B cell (primary cell): ENCODE measurements at regions not wholly inside any gene's neighbourhood (a gene's known extent, or its start where the extent isn't known, plus 50 kb on each side); places are given as distances from the start of the nearest gene placed in this dataset.

Experiments
- ATAC-seq: fragments of 200-7000 bp; cut with Tn5 transposase; one replicate; pipeline ENCODE4 v1.10.0; 2021; ENCODE audit warnings: low read depth, mild to moderate bottlenecking, moderate number of reproducible peaks, moderate library complexity
- CTCF ChIA-PET: fragments of 350-600 bp; sonication (Branson Sonifier 250); formaldehyde crosslinking; loops from one replicate; lab custom pipeline; 2021; ENCODE audit warnings: antibody characterized with exemption, inconsistent platforms; lab: Charles Lee
- POLR2A ChIA-PET: fragments of 350-600 bp; sonication (Branson Sonifier 250); formaldehyde crosslinking; loops from one replicate; lab custom pipeline; 2021; ENCODE audit warnings: antibody characterized with exemption; lab: Charles Lee
- DNase-seq: peaks from one replicate; pipeline ENCODE4 v3.0.0; 2013
- H2AFZ ChIP-seq: 2 replicates; pipeline ENCODE4 v1.6.1; 2012; ENCODE audit warnings: mild to moderate bottlenecking, low read depth, low read length; ENCODE audit not compliant: insufficient read depth, poor library complexity, severe bottlenecking
- H3K27ac ChIP-seq, 2 donors: 1 replicate in 1 of 2; 2 replicates in 1 of 2; pipeline ENCODE4 v1.5.1; 2012 to 2013; ENCODE audit warnings: low read length in 2 of 2, mild to moderate bottlenecking in 2 of 2, moderate library complexity in 1 of 2
- H3K27me3 ChIP-seq, 4 experiments: fragments of 200-600 bp in 1 of 4; sonication (generic) in 1 of 4; replicated peaks in 1 of 4; 1 replicate in 2 of 4; 2 replicates in 2 of 4; pipeline versions ENCODE4 v1.6.1 to v1.7.0; 2013 to 2016; ENCODE audit warnings: low read length in 3 of 4, mild to moderate bottlenecking in 2 of 4, mixed read lengths in 1 of 4, moderate library complexity in 1 of 4; ENCODE audit not compliant: insufficient read depth in 4 of 4, control insufficient read depth in 3 of 4; ENCODE audit errors: control extremely low read depth in 1 of 4
- H3K36me3 ChIP-seq, 2 experiments: replicated peaks in 1 of 2; 1 replicate in 1 of 2; 2 replicates in 1 of 2; pipeline versions ENCODE4 v1.6.1 to v1.7.1; 2013; ENCODE audit warnings: low read length in 1 of 2; ENCODE audit not compliant: insufficient read depth in 2 of 2, control insufficient read depth in 1 of 2; ENCODE audit errors: control extremely low read depth in 1 of 2, extremely low read depth in 1 of 2
- H3K4me1 ChIP-seq, 2 donors: fragments of 200-600 bp in 1 of 2; sonication (generic) in 1 of 2; 1 replicate in 1 of 2; 2 replicates in 1 of 2; pipeline versions ENCODE4 v1.5.1 to v1.6.1; 2013 to 2017; ENCODE audit warnings: low read length in 2 of 2; ENCODE audit not compliant: control insufficient read depth in 2 of 2, insufficient read depth in 2 of 2
- H3K4me2 ChIP-seq: replicated peaks from 2 replicates; pipeline ENCODE3; 2012; ENCODE audit warnings: mild to moderate bottlenecking, low read depth, low read length; ENCODE audit not compliant: poor library complexity, severe bottlenecking
- H3K4me3 ChIP-seq, 5 experiments: fragments of 200-600 bp in 1 of 5; sonication (generic) in 1 of 5; 1 replicate in 3 of 5; 2 replicates in 2 of 5; pipeline versions ENCODE4 v1.5.1 to v1.7.0; 2011 to 2016; ENCODE audit warnings: low read length in 4 of 5, mild to moderate bottlenecking in 4 of 5, low read depth in 2 of 5, control low read depth in 1 of 5, moderate library complexity in 1 of 5; ENCODE audit not compliant: insufficient read depth in 1 of 5; ENCODE audit errors: control extremely low read depth in 1 of 5, extremely low read depth in 1 of 5
- H3K79me2 ChIP-seq: fragments of 200-600 bp; sonication (generic); one replicate; pipeline ENCODE4 v1.6.0; 2016; ENCODE audit warnings: low read length; ENCODE audit not compliant: control insufficient read depth, insufficient read depth
- H3K9ac ChIP-seq: fragments of 200-600 bp; sonication (generic); 2 replicates; pipeline ENCODE4 v1.6.1; 2017; ENCODE audit warnings: mild to moderate bottlenecking, low read length, moderate library complexity
- H3K9me3 ChIP-seq, 3 donors: one replicate each; pipeline versions ENCODE4 v1.6.1 to v1.7.1; 2013; ENCODE audit warnings: low read length in 2 of 3; ENCODE audit not compliant: control insufficient read depth in 2 of 3, insufficient read depth in 1 of 3; ENCODE audit errors: control extremely low read depth in 1 of 3
- H4K20me1 ChIP-seq: 2 replicates; pipeline ENCODE4 v1.6.0; 2012; ENCODE audit warnings: mild to moderate bottlenecking, low read length; ENCODE audit not compliant: insufficient read depth, control insufficient read depth, poor library complexity, severe bottlenecking
- H3K27ac Mint-ChIP-seq: one replicate; pipeline ENCODE4 v1.8.0; 2021; ENCODE audit warnings: mixed read lengths
- H3K27me3 Mint-ChIP-seq: one replicate; pipeline ENCODE4 v1.8.0; 2021; ENCODE audit warnings: mixed read lengths
- H3K4me1 Mint-ChIP-seq: one replicate; pipeline ENCODE4 v1.8.0; 2021; ENCODE audit warnings: mixed read lengths
- H3K4me3 Mint-ChIP-seq: one replicate; pipeline ENCODE4 v1.8.0; 2021; ENCODE audit warnings: mixed read lengths
- H3K9me3 Mint-ChIP-seq: one replicate; pipeline ENCODE4 v1.8.0; 2022; ENCODE audit warnings: mixed read lengths; ENCODE audit not compliant: insufficient read depth
- EZH2 ChIP-seq: IDR thresholded peaks from 2 replicates; pipeline ENCODE4 v1.6.1; 2012; ENCODE audit warnings: borderline replicate concordance, low read depth, mild to moderate bottlenecking, moderate library complexity, low read length; ENCODE audit not compliant: insufficient read depth, poor library complexity, severe bottlenecking
- WGBS: methylation state at CpG from one replicate; pipeline ENCODE4 v1.1.5; 2013; ENCODE audit warnings: missing lambda C conversion rate; ENCODE audit not compliant: insufficient coverage; 5-methylcytosine and 5-hydroxymethylcytosine counted together
- intact Hi-C: fragments of 100-400 bp; cut with micrococcal nuclease; formaldehyde crosslinking; loops from one replicate; pipeline ENCODE4 v1.10.0; 2022
- TF ChIP-seq, protein P1 (sequence below): fragments of 200-600 bp; IDR thresholded peaks from one replicate; pipeline ENCODE4 v1.8.0; 2022; ENCODE audit warnings: antibody characterized with exemption, mild to moderate bottlenecking

DNA sequence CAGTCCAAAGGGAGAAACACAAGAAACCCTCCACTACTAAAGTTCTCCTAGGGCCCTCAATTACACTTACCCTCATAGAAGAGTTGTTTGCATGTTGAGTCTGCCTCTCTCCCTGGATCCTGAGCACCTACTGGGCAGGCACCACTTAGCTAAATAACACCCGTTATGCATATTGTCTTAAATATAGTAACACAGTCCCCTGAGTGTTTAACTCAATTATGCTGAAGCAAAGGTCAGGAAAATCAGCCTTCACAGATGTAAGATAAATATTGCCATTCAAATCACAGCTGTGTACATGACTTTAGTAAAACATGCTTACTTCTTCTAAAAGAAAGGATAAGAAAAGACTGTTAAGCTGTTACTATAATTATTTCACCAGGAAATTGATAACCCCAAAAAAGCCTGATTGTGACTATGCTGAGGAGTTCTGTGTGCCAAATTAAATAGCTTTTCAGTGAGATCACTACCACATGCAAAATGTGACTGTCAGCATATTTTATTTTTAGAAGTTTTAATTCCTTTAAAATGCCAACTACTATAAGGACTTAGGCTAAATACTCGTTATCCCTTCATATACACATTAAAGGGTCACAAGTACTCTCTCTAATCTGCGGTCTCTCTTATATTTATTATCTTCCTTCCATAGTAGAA, 733.9 kb upstream of the PHF14 start:
- H3K9me3 ChIP-seq, result no peaks in the 10 kb centered on the region
- Mint-ChIP-seq H3K4me1 (no peaks in the 10 kb centered on the region), H3K4me3 (no peak overlapping the region), H3K9me3 (peaks cover 2% of the 10 kb centered on the region), H3K27me3 (no peaks in the 10 kb centered on the region), H3K27ac (no peak overlapping the region)
- no peaks in the 10 kb centered on the region for H3K36me3 ChIP-seq
- TF ChIP-seq, protein P1, sequence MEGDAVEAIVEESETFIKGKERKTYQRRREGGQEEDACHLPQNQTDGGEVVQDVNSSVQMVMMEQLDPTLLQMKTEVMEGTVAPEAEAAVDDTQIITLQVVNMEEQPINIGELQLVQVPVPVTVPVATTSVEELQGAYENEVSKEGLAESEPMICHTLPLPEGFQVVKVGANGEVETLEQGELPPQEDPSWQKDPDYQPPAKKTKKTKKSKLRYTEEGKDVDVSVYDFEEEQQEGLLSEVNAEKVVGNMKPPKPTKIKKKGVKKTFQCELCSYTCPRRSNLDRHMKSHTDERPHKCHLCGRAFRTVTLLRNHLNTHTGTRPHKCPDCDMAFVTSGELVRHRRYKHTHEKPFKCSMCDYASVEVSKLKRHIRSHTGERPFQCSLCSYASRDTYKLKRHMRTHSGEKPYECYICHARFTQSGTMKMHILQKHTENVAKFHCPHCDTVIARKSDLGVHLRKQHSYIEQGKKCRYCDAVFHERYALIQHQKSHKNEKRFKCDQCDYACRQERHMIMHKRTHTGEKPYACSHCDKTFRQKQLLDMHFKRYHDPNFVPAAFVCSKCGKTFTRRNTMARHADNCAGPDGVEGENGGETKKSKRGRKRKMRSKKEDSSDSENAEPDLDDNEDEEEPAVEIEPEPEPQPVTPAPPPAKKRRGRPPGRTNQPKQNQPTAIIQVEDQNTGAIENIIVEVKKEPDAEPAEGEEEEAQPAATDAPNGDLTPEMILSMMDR, result no peak
- no peak for TF ChIP-seq EZH2
- ChIA-PET CTCF (no interaction called here), POLR2A (no interaction called here)
- no peak for DNase-seq
- no peak overlapping the region for H2AFZ ChIP-seq
- H3K27me3 ChIP-seq, result no peaks in the 10 kb centered on the region
- intact Hi-C loops, result no loop called here
- no peak overlapping the region for H3K4me2 ChIP-seq
- no peak overlapping the region for H3K9ac ChIP-seq
- H3K27ac ChIP-seq, result no peak overlapping the region
- WGBS, result no CpG with 5 or more reads among the region's 3 CpGs
- no peak overlapping the region for H3K4me3 ChIP-seq
- H3K4me1 ChIP-seq, result no peaks in the 10 kb centered on the region
- H3K79me2 ChIP-seq, result no peaks in the 10 kb centered on the region
- ATAC-seq, result no peak
- H4K20me1 ChIP-seq, result no peaks in the 10 kb centered on the region

DNA sequence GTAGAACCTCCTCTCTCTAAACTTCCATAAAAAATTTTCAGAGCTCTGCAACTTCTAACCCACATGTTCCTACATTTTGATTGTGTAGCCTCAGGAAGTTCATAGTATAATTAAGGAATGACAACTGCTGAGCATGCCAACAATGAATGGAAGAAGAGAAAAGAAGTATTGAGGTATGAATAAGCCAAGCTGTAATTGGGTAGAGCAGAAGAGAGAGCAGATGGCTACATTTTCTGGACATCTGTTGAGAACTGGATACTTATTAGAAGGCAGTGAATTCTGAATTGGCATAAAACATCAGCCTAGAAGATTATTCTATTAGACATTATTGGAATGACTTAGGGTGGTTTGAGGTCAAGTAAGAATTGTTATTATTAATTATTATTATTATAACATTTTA, 728.3 kb upstream of the PHF14 start:
- no peaks in the 10 kb centered on the region for H3K27me3 Mint-ChIP-seq

More for the DNA sequence above, 728.3 kb upstream of the PHF14 start:
- Mint-ChIP-seq H3K27ac (no peak overlapping the region), H3K4me1 (no peaks in the 10 kb centered on the region), H3K9me3 (peaks cover 4% of the 10 kb centered on the region), H3K4me3 (no peak overlapping the region)
- TF ChIP-seq EZH2, result no peak
- TF ChIP-seq, protein P1, result no peak
- H3K9ac ChIP-seq, result no peak overlapping the region
- peaks cover 0 to 13% (median 0%) of the 10 kb centered on the region in 3 donors for H3K9me3 ChIP-seq
- CTCF ChIA-PET, result interaction anchor here (1.3 kb wide), 1 partner anchor 28 kb away, joined by 3 read pairs; no protein-coding TSS in a partner anchor
- no peaks in the 10 kb centered on the region for H3K4me1 ChIP-seq
- DNase-seq, result no peak
- H3K27me3 ChIP-seq, result no peaks in the 10 kb centered on the region
- no peak overlapping the region for H3K27ac ChIP-seq
- H3K36me3 ChIP-seq, result no peaks in the 10 kb centered on the region
- no peak overlapping the region for H3K4me3 ChIP-seq
- POLR2A ChIA-PET, result no interaction called here
- no peaks in the 10 kb centered on the region for H4K20me1 ChIP-seq
- H3K79me2 ChIP-seq, result no peaks in the 10 kb centered on the region
- intact Hi-C loops, result no loop called here
- H3K4me2 ChIP-seq, result no peak overlapping the region
- no peak overlapping the region for H2AFZ ChIP-seq
- no peak for ATAC-seq
